HG03571 (cell line): ENCODE measurements at regions not wholly inside any gene's neighbourhood (a gene's known extent, or its start where the extent isn't known, plus 50 kb on each side); places are given as distances from the start of the nearest gene placed in this dataset.
"Not testable (repeated sequence)": the region's sequence is repeated elsewhere in the genome, so short reads cannot be mapped to it uniquely, and the experiment has no call there.

ENCODE experiments used
- ATAC-seq: cut with Tn5 transposase; IDR thresholded peaks from one replicate; pipeline ENCODE4 v1.9.1; 2021; ENCODE audit not compliant: unreplicated experiment

DNA sequence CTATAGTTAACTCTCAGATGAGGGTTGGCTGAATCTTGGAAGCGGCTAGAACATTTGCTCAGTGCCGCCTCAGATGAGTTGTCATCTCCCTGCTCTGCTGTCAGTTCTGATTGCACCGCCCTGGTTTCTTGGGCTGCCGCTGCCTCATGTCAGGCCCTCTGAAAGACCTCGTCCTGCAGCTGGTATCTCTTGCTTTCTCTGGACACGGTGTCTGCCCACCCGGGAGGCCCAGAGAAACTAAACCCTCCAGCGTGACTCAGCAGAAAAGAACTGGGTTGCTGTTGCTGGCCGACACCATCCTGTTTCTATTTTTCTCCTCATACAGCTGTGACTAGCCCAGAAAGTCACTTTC is 355.4 kb downstream of the CD83 start:
- no peak for ATAC-seq

DNA sequence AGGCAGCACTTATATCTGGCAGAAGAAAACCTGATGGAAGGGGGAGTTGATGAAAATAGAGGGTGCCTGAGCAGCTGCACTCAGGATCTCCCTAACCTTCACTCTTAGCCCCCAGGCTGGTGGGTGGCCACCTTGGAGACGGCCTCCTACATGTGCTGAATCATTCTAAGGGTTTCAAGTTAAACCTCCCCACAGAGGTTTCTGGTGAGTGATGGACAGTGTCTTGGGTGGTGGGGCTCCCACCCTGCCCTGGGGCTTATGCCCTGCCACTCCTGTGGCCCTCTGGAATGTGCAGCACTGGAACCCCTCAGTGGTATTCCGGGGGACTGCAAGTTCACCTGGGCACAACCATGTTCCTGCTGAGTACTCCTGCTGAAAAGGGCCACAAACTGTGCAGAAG is 357.2 kb downstream of the CD83 start:
- ATAC-seq = no peak

DNA sequence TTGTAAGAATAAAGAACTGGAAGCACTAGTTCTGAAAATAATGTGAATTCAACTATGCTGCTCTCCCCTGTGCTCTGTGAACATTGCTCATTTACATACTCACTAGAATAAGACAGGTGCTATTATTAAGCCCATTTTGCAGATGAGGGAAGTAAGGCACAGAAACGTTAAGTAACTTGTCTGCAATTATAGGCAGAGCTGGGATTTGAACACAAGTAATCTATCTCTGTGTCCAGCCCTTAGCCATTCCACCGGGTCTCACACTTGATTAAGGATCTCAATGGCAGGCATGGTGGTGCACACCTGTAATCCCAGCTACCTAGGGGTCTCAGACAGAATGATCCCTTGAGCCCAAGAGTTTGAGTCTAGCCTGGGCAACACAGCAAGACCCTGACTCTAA is 357.7 kb downstream of the CD83 start:
- ATAC-seq = no peak

DNA sequence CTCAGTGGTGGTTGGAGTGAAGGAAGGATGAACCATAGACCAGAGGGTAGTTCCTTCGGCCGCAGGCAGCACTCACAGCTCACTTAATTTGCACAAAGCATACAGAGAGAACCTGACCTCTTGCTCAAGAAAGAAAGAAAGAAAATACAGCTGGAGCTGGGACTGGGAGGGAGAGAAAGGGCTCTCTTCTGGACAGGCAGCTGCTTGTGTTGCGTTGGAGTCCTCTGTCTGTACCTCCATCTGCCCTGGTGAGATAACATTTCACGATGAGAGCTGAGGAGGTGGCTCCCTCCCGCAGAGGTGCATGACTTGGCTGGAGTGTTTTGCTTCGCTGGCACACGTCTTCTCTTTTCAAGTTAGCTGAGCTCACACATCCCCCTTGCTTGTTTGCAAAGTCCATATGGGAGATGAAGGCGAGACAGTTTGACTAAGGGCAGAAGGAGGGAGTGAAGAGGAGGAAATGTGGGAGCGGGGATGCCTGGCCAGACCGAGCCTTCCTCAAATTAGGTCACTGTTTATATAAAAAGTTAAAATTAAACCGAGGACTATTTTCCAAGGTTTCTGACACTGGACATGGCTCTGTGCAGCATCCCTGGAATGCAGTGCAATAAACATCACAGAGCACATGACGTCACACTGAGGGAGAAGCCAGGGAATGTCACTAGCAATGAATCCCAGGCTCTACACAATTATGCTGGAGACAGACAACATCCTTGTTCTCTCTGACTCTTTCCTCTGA is 359.4 kb downstream of the CD83 start:
- no peak for ATAC-seq

DNA sequence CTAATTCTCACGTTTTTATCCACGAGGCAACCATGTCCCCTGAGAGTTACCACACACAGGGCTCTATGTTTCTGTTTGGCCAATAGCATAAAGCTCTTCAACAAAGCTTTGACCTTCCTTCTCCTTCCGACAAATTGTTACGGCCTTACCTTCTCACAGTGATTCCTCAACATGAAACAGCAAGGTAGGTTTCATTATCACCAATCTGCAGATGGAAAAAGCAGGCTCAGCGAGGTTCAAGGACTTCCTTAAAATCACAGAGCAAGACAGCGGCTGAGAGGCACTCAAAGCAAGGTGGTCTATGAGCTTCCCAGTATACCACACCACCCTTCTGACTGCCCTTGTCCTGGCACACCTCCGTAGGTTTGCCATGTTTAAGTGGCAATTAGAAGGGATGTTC is 360.0 kb downstream of the CD83 start:
- ATAC-seq = no peak

DNA sequence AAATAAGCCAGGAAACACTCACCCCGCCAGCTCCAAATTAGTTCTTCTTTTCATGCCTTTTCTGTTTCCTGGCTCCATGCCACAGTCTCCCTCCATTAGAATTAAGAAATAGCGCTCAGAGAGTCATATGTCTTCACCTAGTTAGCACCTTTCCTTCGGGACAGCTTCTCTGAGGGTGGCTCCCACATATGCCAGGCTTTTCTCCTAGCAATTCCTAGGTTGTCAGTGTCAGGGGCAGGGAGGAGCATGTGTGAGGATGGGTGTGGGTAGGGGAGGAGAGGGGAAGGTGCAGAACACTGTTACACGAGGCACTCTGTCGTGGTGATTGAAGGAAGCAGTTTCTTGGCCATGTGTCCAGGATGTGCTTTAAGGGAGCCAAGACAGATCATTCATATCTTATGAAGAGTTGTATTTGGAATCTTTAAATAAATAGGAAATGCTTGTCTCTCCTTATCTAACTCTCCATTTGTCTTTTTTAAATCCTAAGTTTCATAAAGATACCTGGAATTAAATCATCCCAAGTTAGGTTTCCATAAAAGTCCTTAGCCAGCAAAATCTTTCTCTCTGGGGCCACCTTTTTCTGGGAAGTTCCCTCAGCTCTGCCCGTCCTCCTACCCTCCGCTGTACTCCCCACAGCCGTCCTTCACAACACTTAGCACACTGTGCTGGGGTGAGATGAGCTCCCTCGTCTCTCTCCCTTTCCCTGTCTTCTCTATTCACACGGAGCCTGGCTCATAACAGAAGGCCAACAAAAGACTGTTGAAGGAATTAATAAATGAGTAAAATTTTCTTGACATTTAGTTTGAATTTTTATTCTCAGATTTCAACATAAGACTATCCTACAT is 361.0 kb downstream of the CD83 start:
- ATAC-seq = no peak

DNA sequence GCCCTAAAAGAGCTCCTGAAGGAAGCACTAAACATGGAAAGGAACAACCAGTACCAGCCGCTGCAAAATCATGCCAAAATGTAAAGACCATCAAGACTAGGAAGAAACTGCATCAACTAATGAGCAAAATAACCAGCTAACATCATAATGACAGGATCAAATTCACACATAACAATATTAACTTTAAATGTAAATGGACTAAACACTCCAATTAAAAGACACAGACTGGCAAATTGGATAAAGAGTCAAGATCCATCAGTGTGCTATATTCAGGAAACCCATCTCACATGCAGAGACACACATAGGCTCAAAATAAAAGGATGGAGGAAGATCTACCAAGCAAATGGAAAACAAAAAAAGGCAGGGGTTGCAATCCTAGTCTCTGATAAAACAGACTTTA is 364.4 kb downstream of the CD83 start:
- ATAC-seq = not testable (repeated sequence)

DNA sequence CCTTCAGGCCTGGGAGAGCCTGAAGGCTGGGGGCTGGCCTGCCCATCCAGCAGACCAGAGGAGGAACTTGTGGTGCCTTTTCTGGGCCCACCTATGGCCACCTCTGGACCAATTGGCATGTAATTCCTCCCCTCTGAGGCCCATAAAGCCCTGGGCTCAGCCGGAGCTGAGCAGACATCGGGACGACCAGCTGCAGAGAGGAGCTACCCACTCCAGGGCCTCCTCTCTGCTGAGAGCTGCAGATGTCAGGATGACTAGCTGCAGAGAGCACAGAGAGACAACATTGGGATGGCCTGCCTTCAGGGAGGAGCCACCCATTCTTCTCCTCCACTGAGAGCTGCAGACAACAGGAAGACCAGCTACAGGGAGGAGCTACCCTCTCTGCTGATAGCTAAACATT is 370.1 kb downstream of the CD83 start:
- no peak for ATAC-seq

DNA sequence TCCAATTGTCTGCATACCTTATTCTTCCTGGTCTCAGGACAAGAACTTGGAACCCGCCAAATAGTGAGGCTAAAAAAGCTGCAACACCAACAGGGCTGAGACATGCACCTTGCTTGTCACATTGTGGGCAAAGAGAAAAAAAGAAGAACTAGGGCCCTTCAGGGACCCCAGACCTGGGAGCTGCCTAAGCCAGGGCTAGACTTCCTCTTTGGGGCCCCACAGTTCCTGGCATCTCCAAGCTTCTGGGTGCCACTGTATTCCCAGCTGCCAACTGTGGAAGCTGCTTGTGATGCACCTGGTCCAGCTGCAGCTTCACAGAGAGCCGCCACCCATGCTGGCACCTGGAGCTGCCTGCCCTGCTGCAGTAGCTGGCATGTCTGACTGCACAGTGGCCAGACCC is 370.6 kb downstream of the CD83 start:
- no peak for ATAC-seq

DNA sequence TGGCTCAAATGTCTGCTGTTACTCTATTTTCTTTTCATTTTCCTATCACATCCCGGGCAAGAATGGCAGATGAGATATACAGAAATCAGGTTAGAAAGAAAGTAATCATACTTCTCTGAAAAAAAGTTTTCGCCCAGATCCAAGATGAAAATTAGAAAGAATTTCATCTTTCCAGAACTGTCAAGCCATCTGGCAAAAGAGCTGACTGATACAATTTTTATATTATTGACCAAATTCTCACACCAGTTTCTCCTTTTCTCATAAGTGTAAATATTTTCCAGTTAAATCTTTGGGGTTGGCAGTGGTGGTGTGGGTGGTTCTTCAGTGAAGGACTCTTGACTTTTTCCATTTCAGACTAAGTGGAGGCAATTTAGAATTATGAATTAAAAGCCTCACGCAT is 371.9 kb downstream of the CD83 start:
- ATAC-seq = no peak

DNA sequence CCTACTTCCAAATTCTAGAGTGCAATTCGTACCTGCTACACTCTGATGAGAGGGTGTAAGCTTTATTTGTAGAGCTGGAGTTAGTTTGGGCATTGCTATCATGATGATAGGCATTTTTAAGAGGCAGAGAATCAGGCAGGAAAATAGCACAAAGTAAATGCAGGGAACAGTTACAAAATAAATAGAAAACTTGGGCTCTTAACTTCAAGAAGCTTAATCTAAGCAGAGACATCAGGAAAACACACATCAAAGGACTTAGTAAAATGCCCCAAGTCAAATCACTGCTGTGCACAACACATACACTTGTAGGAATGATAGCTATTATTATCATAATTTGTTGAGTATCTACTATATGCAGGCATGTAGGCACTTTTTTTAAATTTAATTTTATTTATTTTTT is 381.2 kb downstream of the CD83 start:
- ATAC-seq = no peak

DNA sequence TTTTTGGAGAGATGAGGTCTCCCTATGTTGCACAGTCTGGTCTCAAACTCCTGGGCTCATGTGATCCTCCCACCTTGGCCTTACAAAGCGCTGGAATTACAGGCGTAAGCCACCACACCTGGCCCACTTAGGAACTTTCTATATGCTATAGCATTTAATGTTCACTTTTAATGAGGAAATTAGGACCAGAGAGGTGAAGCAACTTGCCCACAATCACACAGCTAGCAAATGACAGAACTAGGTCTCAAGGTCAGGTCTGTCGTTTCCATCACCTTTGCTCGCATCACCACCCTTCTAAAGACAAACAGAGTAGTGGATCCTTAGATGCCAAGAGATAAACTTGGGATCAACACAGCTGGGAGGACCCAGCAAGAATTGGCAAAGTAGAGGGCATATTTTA is 381.7 kb downstream of the CD83 start:
- no peak for ATAC-seq

DNA sequence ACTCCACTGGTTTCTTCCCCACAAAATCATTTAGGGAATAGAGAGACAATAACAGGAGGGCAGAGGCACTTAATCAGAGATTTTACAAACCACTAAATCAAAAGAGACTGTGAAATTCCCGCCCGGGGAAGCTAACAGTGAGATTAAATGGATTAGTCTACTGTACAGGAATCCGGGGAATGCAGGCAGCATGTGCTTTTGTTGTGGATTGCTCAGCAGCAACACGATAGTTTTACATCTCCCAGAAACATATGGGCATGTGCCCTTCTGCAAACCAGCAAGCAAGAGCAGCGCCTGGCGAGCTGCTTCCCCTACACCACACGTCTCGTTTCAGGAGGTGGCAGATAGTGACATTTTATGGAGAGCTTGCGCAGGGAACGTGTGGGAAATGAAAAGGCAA is 382.3 kb downstream of the CD83 start:
- no peak for ATAC-seq

DNA sequence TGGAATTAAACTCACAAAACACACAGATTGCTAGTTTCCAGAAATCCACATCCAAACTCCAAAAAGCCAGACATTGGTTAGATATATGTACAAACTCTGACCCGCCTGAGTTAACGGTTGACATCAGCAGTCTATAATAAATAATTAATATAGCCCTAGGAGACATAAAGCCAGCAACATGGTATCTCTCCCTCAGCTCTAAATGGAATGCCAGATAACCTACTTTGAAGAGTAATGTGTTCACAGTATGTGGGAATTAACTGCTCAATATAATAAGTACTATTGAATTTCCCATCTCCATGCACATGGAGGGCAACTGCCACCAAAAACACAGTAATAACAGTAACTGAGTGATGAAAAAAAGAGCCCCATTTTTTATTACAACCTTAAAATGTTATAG is 383.2 kb downstream of the CD83 start:
- ATAC-seq = no peak

DNA sequence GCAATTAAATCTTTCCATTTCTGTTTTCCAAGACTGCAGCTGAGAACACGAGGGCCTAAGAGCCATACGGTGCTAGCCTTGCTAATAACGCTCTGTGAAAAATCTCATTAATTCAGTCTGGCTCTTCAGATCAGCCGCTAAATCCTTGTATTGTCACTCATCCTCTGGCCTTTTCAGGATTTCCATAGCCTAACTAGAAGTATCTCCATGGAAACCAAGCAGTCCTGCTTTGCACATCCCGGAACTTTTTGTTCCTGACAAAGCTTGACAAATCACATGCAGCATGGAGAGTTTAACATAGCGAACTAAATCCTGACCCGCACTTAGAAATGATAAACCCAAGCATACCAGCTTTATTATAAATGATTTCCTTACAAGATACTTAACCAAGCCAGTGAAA is 383.7 kb downstream of the CD83 start:
- ATAC-seq = no peak

DNA sequence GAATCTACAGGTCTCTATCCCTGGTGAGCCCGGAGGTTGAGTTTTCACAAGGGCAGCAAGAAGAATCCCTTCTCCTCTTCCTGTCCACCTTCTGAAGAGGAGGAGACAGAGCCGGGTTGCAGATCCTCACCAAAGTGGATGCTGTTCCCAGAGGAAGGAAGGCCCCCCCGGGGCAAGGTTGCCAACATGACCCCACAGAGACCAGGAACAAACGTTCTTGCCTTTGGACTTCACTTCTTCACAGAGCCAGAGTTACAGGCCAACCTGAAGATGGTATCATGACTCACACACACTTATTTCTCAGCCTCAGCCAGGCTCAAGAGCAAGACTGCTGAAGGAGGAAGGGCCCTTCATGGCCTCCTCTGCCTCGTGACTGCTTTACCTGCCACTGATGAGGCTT is 384.3 kb downstream of the CD83 start:
- no peak for ATAC-seq

DNA sequence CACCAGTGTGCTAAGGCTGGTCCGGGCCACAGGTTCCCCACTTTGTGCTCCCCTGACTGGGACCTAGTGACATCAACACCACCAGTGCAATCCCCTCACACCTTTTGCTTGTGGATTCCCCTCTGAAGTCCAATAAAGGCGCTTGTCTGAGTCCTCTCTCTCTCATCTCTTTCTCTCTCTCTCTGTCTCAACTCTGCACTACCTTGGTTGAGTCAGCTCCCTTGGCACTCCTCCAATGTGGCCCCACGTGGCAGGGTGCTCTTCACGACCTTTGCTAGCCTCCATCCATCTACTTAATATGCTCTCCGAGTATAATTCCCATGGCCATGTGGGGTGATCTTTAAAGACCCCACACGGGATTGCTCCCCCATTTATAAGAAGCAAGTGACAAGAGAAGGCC is 385.0 kb downstream of the CD83 start:
- no peak for ATAC-seq

DNA sequence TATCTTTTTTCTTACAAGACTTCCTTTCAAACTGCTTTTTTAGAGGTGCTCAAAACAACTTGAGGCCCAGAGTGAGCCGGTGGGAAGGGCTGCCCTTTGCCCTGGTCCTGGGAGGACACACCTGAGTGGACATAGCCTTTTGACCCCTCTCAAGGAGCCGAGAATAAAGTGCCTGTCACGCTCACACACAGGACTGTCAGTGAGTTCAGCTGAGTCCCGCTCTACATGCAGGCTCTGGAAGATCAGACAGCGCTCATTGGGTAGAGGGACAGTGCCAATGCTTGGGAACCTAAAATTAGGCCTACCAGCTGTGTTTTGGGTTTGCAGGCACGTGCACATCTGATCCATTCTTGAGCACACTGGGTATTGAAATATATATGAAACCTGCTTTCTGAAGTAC is 387.8 kb downstream of the CD83 start:
- no peak for ATAC-seq

DNA sequence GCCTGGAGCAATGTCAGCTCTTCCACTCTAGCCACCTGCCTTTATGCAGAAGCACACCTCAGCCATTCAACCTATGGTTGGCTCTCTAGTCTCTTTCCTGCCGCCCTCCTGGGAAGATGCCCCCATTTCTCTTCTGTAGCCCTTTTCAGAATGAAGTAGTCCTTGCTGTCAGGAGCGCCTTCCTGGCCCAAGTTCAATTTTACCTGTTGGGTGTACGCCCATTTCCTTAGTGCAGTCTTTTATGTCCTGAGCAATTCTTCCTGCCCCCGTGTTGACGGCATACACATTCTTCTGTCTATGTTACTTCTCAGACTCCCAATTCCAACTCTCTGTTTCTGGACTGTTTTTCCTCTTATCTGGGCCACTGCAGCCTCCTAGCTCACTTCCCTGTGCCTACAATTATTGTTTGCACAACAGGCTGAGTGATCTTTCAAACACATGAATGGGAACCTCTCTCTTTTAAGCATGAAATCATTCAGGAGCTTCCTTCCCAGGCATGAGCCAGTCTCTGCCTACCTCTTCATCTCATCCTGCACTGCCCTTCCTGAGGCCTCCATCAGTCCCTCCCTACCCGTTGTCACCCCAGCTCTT is 389.2 kb downstream of the CD83 start:
- ATAC-seq = no peak

DNA sequence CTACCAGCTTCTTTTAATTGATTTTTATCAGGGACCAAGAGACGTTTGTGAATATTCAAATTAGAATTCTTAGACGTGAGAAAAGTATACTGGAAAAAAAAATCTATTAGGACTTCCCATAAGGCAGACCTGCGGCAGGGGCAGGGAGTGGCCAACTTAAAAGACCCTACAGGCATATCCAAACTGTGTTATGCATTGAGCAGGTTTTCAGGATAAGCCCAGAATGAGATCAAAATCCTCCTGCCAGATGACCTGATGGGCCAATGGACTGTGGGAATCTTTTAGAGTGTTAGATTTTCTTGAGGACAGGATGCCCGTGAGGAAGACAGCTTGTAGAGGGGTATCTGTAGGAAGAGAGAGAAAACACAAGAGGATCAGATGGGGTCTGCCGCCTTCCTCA is 391.5 kb downstream of the CD83 start:
- ATAC-seq = no peak

DNA sequence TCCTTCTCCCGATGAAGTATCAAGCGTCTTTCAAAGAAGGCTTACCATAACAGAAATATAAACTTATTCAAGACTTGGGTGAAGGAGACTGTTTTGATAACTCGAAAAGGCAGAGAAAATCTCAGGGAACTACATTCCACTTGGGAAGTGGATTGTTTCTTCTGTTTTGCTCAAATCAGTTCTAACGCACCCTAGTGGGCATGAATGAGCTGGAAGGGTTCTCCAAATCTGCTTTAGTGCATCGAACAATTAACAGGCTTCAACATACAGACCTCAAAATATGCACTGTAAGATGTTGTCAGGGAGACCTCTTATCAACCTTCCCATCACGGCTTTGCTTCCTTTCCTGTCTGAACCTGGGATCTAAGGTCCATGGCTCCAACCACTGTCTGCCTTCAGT is 392.5 kb downstream of the CD83 start:
- ATAC-seq = no peak

DNA sequence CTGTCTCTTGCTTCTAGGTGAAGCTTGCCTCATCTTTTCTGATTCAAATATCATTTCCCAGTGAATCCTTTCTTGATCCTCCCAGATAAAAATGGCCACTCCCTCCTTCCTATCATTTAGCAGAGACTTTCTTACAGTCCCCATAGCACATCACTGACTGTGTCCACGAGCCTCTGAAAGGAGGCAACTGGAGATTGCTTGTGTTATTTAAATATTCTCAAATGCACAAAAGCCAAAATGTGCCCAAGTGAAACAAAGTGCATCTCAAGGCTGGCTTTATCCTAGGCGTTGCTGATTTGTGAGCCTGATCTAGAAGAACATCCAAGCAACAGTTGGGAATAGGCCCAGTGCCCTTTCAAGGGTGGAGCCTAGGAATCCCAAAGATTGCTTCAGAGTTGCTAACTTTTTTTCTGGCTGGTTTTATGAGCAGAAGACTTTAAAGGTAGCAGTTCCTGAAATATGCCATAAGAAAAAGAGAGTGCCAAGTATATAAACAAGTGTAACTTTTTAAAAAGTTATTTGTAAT is 393.6 kb downstream of the CD83 start:
- ATAC-seq = no peak
